ENCODE measurements at regions not wholly inside any gene's neighbourhood (a gene's known extent, or its start where the extent isn't known, plus 50 kb on each side); places are given as distances from the start of the nearest gene placed in this dataset.

- DNase-seq = no peak
Observed at GRCh38 chr9:119027901-119028699, 341.1 kb downstream of the BRINP1 start.

DNA sequence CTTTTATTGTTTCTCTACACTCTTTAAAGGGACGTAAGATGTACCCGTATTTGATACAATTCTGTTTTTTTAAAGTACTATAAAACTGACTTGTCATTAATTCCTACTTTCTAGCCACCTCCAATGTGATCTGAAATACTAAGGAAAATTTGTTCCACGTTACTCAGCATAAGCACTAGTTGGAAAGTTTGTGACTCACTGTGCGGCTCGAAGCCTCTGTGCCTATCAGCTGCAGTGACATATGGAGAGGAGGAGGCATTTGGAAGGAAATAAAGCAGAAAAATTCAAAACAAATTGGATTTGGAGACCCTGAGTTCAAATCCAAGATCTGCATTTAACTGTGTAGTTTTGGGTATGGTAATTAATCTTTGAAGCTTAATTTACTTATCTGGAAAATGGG lies 339.3 kb downstream of the BRINP1 start:
- no peak for DNase-seq

- DNase-seq = no peak
Observed at GRCh38 chr9:119033596-119033995, 335.6 kb downstream of the BRINP1 start.

DNA sequence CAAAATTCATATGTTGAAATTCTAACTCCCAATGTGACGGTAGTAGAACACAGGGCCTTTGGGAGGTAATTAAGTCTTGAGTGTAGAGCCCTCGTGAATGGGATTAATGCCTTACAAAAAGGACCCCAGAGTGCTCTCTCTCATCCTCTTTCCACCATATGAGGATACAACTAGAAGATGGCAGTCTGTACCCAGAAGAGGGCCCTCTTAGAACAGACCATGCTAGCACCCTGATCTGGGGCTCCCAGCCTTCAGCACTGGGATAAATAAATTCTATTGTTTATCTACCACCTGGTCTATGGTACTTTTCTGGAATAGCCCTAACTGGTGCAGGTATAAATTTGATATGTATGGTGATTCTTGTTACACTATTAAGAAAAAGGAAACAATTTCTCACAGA lies 332.3 kb downstream of the BRINP1 start:
- DNase-seq = no peak

DNA sequence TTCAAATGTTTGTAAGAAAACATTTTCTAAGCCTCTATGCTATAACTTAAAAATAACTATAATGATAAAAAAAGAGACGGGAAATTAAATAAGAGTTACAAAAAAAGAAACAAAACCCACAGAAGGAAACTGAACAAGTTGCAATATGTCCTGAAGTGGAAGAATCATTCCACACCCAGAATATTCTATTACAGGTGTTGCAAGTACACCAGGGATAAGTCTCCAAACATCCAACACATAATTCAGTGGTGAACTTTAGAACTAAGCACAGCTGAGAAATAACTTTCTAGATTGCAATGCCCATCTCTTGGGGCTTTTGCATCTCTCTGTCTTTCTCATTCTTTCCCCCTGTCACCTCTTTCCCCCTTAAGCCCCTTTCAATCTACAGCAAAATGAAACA lies 325.2 kb downstream of the BRINP1 start:
- DNase-seq = no peak

GRCh38 chr9:119044806-119045205 lies 324.4 kb downstream of the BRINP1 start:
- no peak for DNase-seq

GRCh38 chr9:119047513-119048307 lies 321.5 kb downstream of the BRINP1 start:
- no peak for DNase-seq

DNA sequence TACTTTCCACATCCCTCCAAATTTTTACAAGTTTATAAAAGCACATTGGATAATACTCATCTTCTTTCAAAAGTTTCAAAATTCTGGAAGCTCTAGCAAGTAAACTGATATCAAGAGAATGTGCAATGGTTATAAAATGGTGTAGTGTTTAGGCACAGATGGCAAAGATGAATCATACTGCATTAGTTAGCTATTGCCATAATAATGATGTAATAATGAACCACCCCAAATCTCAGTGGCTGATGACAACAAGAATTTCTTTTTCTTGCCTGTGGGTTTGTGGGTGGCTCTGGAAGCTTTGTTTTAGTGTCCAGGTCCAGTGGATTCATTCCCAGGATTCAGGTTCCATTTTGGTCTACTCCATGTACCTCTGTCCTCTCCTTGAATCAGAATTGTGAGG lies 319.0 kb downstream of the BRINP1 start:
- DNase-seq = no peak

DNA sequence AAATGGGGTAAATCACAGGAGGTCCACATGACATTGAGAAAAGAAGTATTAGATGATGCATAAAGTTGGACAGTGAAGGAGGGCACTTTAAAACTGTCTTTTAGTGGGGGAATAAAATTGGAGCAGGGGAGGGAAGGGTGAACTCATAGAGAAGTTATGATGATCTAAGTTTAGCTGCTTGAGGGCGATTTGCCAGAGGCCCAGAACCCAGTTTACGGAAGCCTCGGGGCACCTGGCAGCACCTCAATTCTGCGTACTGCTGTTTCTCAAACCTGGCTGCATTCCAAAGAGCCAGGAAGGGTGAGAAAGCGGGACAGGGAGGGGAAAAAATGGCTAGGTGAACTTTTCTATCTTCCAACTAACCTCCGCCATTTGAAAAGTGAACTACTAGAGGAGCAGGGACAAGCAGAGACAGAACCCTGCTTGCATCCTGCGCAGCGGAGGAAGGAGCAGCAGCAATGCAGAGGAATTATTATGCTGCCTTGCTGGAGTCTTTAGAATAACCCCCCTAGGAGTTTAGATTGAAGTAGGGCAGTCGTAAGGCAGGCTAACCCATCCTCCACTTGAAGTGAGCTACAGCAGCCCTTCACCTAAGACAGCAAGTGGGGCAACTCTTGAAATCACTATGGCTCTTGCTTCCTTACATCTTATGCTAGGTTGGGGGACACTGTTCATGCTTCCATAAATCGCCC lies 316.8 kb downstream of the BRINP1 start:
- DNase-seq = no peak

- DNase-seq = no peak
Observed at GRCh38 chr9:119053070-119053469, 316.2 kb downstream of the BRINP1 start.

- DNase-seq = no peak
Observed at GRCh38 chr9:119060629-119061385, 308.4 kb downstream of the BRINP1 start.

GRCh38 chr9:119071636-119072035 lies 297.6 kb downstream of the BRINP1 start:
- no peak for DNase-seq

DNA sequence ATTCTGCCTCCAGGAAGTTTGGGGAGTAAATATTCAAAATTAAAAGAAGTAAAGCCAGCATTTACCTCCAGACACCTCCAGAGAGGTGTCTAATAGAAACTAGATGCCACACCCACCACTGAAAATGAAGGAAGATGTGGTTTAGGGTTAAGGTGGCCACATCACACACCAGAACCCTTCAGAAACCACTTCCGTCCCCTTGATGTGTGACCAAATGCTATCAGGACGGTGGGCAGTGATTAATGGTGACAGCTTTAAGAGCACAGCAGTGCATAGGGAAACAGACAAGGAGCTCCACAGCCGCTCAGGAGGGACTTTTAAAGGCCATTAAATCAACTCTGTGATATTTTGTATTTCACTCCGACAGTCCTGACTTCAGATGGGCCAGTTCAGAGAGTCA lies 295.2 kb downstream of the BRINP1 start:
- no peak for DNase-seq

- no peak for DNase-seq
Observed at GRCh38 chr9:119078015-119078414, 291.2 kb downstream of the BRINP1 start.

- DNase-seq = no peak
Observed at GRCh38 chr9:119083673-119084072, 285.6 kb downstream of the BRINP1 start.

DNA sequence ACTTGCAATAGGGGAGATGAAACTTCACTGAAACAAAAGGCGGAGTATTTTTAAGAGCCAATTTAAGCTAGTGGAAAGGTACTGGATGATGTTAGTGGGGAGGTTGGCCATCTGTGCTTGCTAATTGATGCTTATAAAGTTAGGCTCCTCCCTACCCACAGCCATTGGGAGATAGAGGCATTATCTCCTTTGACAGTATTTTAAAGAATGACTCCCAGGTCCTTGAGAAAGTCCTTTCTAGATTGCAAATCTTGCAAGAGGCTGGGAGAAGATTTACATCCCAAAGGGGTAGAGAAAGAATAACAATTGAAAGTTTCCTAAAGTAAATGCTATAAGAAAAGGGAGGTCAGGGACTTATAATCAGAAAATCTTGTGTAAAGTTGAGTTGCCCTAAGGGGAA lies 282.6 kb downstream of the BRINP1 start:
- no peak for DNase-seq

GRCh38 chr9:119088002-119088547 lies 281.2 kb downstream of the BRINP1 start:
- DNase-seq = no peak

DNA sequence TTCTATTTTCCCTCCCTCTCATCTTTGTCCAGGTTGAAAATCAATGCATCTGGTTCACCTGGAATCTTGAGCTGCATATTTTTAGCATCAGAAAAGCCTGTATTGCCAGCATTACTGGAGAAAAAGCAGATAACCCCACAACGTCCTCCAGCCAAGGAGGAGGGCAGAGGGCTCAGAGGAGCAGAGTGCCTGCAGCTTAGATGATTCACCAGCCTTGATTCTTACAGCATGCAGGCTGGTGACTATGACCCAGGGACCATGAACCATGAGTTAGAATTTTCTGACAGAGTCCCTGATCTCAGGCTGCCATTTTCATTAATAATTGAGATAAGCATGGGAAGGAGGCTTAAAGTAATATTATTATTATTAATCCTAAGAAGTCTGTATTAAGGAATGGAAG lies 278.2 kb downstream of the BRINP1 start:
- no peak for DNase-seq

GRCh38 chr9:119092125-119092524 lies 277.1 kb downstream of the BRINP1 start:
- DNase-seq = no peak

DNA sequence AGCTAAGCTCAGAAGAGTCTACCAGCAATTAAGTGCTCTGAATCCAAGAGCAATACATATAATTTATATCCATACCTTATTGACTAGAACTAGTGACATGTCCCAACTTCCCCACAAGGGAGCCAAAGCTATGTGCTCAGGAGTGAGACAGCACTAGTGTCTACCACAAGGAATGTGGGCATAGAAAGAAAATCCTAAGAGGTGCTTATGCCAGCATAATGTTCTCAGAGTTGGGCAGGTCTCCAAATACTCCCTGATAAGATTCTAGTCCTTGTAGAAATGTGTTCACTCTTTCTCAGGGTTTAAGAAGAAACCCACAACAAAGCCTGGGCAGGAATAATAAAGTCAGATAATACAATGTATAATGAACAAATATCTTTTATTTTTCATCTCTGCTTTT lies 275.1 kb downstream of the BRINP1 start:
- no peak for DNase-seq

GRCh38 chr9:119095072-119095471 lies 274.2 kb downstream of the BRINP1 start:
- DNase-seq = no peak

- no peak for DNase-seq
Observed at GRCh38 chr9:119101048-119101447, 268.2 kb downstream of the BRINP1 start.

Data from right kidney (tissue), 1 donor.